Endothelial cell of umbilical vein (primary cell): ENCODE measurements at regions not wholly inside any gene's neighbourhood (a gene's known extent, or its start where the extent isn't known, plus 50 kb on each side); places are given as distances from the start of the nearest gene placed in this dataset.
"Not testable (repeated sequence)": the region's sequence is repeated elsewhere in the genome, so short reads cannot be mapped to it uniquely, and the experiment has no call there.

Source experiments
- POLR2A ChIP-seq: IDR thresholded peaks from 2 replicates; pipeline ENCODE4 v1.6.1; 2012; ENCODE audit warnings: low read depth, mild to moderate bottlenecking, control low read depth, low read length
- POLR2AphosphoS5 ChIP-seq: IDR thresholded peaks from 2 replicates; pipeline ENCODE4 v1.6.1; 2012; ENCODE audit warnings: low read depth, mild to moderate bottlenecking, control low read depth, low read length, moderate library complexity; ENCODE audit not compliant: insufficient read depth
- TF ChIP-seq, protein P1 (sequence below), 2 donors: IDR thresholded peaks; 1 replicate in 1 of 2; 2 replicates in 1 of 2; pipeline ENCODE4 v1.5.1; 2011; ENCODE audit warnings: low read length in 2 of 2, mild to moderate bottlenecking in 2 of 2, moderate library complexity in 2 of 2, control low read depth in 1 of 2, inconsistent platforms in 1 of 2, low read depth in 1 of 2; ENCODE audit not compliant: insufficient read depth in 1 of 2; ENCODE audit errors: extremely low read depth in 1 of 2

DNA sequence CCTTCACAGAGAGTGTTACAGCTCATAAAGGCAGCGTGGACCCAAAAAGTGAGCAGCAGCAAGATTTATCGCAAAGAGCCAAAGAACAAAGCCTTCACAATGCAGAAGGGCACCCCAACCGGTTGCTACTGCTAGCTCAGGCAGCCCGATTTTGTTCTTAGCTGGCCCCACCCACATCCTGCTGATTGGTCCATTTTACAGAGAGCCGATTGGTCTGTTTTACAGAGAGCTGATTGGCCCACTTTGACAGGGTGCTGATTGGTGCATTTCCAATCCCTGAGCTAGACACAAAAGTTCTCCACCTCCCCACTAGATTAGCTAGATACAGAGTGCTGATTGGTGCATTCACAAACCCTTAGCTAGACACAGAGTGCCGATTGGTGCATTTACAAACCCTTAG, 50.1 kb upstream of the SOX14 start:
- TF ChIP-seq, protein P1, sequence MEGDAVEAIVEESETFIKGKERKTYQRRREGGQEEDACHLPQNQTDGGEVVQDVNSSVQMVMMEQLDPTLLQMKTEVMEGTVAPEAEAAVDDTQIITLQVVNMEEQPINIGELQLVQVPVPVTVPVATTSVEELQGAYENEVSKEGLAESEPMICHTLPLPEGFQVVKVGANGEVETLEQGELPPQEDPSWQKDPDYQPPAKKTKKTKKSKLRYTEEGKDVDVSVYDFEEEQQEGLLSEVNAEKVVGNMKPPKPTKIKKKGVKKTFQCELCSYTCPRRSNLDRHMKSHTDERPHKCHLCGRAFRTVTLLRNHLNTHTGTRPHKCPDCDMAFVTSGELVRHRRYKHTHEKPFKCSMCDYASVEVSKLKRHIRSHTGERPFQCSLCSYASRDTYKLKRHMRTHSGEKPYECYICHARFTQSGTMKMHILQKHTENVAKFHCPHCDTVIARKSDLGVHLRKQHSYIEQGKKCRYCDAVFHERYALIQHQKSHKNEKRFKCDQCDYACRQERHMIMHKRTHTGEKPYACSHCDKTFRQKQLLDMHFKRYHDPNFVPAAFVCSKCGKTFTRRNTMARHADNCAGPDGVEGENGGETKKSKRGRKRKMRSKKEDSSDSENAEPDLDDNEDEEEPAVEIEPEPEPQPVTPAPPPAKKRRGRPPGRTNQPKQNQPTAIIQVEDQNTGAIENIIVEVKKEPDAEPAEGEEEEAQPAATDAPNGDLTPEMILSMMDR (IDR thresholded peaks at IDR 0.05; ENCODE audit: extremely low read depth in 1 of 2, insufficient read depth in 1 of 2, low read depth in 1 of 2, low read length in 2 of 2), result not testable (repeated sequence)
- not testable (repeated sequence) for TF ChIP-seq POLR2AphosphoS5, POLR2A
